ENCODE measurements at regions not wholly inside any gene's neighbourhood (a gene's known extent, or its start where the extent isn't known, plus 50 kb on each side); places are given as distances from the start of the nearest gene placed in this dataset.

- intact Hi-C loops (cut with micrococcal nuclease; ENCODE audit: unreplicated experiment) = no loop called here
- H3F3A ChIP-seq (ENCODE audit: insufficient read depth, low read depth) = peaks cover 8% of the 10 kb centered on the region; the same call in 1 of the 2 replicates
- no peak overlapping the region for H3K4me2 ChIP-seq
- no peak overlapping the region for H3K27ac ChIP-seq
- no peak for TF ChIP-seq EZH2 (IDR thresholded peaks at IDR 0.05; ENCODE audit: low read depth)
- TF ChIP-seq CTCF (conservative IDR thresholded peaks at IDR 0.05) = no peak
- no peaks in the 10 kb centered on the region for H3K9me2 ChIP-seq (ENCODE audit: insufficient read depth)
- peaks cover 46% of the 10 kb centered on the region for H3K4me1 ChIP-seq (replicated peaks; ENCODE audit: insufficient read depth)
- no peak overlapping the region for H2AFZ ChIP-seq
- no peaks in the 10 kb centered on the region for H3K79me2 ChIP-seq (ENCODE audit: low read depth)
- no peaks in the 10 kb centered on the region for H3K9me3 ChIP-seq (ENCODE audit: insufficient read depth, low read depth)
- no peak for DNase-seq
- H3K4me3 ChIP-seq = no peak overlapping the region
- H3K27me3 ChIP-seq (ENCODE audit: insufficient read depth, low read depth) = no peaks in the 10 kb centered on the region
- no peaks in the 10 kb centered on the region for H4K20me1 ChIP-seq (ENCODE audit: insufficient read depth)
- H3K36me3 ChIP-seq (ENCODE audit: low read depth) = no peaks in the 10 kb centered on the region
- POLR2A ChIA-PET (ENCODE audit: unreplicated experiment) = no interaction called here
- BruUV-seq (replicated peaks) = no TSS peak
- CTCF ChIA-PET = interaction anchor here (0.7 kb wide), 1 partner anchor 68 kb away, joined by 3 read pairs; no protein-coding TSS in a partner anchor
Measured at GRCh38 chr6:106885679-106886078, 88.8 kb downstream of the CD24 start.

- Histone ChIP-seq H3K79me2 (ENCODE audit: low read depth) (no peaks in the 10 kb centered on the region), H3K9me2 (ENCODE audit: insufficient read depth) (no peaks in the 10 kb centered on the region), H4K20me1 (ENCODE audit: insufficient read depth) (no peaks in the 10 kb centered on the region), H3K27me3 (ENCODE audit: insufficient read depth, low read depth) (no peaks in the 10 kb centered on the region), H3K27ac (no peak overlapping the region), H3F3A (ENCODE audit: insufficient read depth, low read depth) (peaks cover 8% of the 10 kb centered on the region; the same call in 1 of the 2 replicates), H3K36me3 (ENCODE audit: low read depth) (no peaks in the 10 kb centered on the region), H2AFZ (no peak overlapping the region), H3K4me1 (replicated peaks; ENCODE audit: insufficient read depth) (peaks cover 46% of the 10 kb centered on the region), H3K4me3 (no peak overlapping the region), H3K9me3 (ENCODE audit: insufficient read depth, low read depth) (no peaks in the 10 kb centered on the region), H3K4me2 (no peak overlapping the region)
- intact Hi-C loops (cut with micrococcal nuclease; ENCODE audit: unreplicated experiment) = no loop called here
- BruUV-seq (replicated peaks) = no TSS peak
- POLR2A ChIA-PET (ENCODE audit: unreplicated experiment) = no interaction called here
- DNase-seq = no peak
- CTCF ChIA-PET = no interaction called here
- TF ChIP-seq CTCF (conservative IDR thresholded peaks at IDR 0.05) (no peak), EZH2 (IDR thresholded peaks at IDR 0.05; ENCODE audit: low read depth) (no peak)
Measured at GRCh38 chr6:106884576-106884975, 90.0 kb downstream of the CD24 start.

- intact Hi-C loops (cut with micrococcal nuclease; ENCODE audit: unreplicated experiment) = no loop called here
- no peaks in the 10 kb centered on the region for H3K79me2 ChIP-seq (ENCODE audit: low read depth)
- no peak overlapping the region for H3K27ac ChIP-seq
- H4K20me1 ChIP-seq (ENCODE audit: insufficient read depth) = no peaks in the 10 kb centered on the region
- POLR2A ChIA-PET (ENCODE audit: unreplicated experiment) = interaction anchor here (0.6 kb wide), 1 partner anchor 12 kb away, joined by 24 read pairs; no protein-coding TSS in a partner anchor
- CTCF ChIA-PET = interaction anchor here (0.6 kb wide), 1 partner anchor 38 kb away, joined by 5 read pairs; no protein-coding TSS in a partner anchor
- H3K9me2 ChIP-seq (ENCODE audit: insufficient read depth) = no peaks in the 10 kb centered on the region
- peaks cover 8% of the 10 kb centered on the region; the same call in 1 of the 2 replicates for H3F3A ChIP-seq (ENCODE audit: insufficient read depth, low read depth)
- no peak overlapping the region for H2AFZ ChIP-seq
- H3K4me2 ChIP-seq = no peak overlapping the region
- H3K27me3 ChIP-seq (ENCODE audit: insufficient read depth, low read depth) = no peaks in the 10 kb centered on the region
- no peaks in the 10 kb centered on the region for H3K9me3 ChIP-seq (ENCODE audit: insufficient read depth, low read depth)
- no peak for DNase-seq
- no TSS peak for BruUV-seq (replicated peaks)
- H3K4me1 ChIP-seq (replicated peaks; ENCODE audit: insufficient read depth) = peaks cover 39% of the 10 kb centered on the region
- H3K4me3 ChIP-seq = no peak overlapping the region
- H3K36me3 ChIP-seq (ENCODE audit: low read depth) = no peaks in the 10 kb centered on the region
- TF ChIP-seq CTCF (conservative IDR thresholded peaks at IDR 0.05) (peak; percentile 44), EZH2 (IDR thresholded peaks at IDR 0.05; ENCODE audit: low read depth) (no peak)
Measured at GRCh38 chr6:106883808-106884262, 90.7 kb downstream of the CD24 start.

Measured in PC-9 (cell line).